NCI-H1436 treated with DMSO at 0.1 percent for 48 hours (cell line): ENCODE measurements at regions not wholly inside any gene's neighbourhood (a gene's known extent, or its start where the extent isn't known, plus 50 kb on each side); places are given as distances from the start of the nearest gene placed in this dataset.
"Not testable (repeated sequence)": the region's sequence is repeated elsewhere in the genome, so short reads cannot be mapped to it uniquely, and the experiment has no call there.

Source experiments
- DNase-seq: peaks from one replicate; lab custom pipeline; 2025; lab: John Stamatoyannopoulos, UW

DNA sequence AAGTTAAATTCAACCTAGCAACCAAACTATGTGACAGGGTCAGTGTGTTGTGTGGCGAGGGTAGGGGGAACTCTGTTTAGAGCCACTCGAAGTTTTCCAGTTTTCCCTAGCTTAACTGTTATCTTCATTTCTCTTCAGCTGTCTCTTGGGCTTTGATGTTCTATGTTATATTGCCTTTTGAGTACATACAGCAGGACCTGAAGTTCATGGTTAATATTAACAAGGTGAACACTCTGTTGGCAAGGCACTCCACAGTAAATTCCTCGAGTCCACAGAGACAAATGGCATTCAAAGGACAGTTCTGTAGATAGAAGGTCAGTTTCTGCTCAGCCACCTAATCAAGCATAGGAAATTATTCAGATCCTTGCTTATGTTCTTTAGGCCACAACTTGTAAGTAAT, 147.9 kb upstream of the DPH6 start:
- DNase-seq, result no peak

DNA sequence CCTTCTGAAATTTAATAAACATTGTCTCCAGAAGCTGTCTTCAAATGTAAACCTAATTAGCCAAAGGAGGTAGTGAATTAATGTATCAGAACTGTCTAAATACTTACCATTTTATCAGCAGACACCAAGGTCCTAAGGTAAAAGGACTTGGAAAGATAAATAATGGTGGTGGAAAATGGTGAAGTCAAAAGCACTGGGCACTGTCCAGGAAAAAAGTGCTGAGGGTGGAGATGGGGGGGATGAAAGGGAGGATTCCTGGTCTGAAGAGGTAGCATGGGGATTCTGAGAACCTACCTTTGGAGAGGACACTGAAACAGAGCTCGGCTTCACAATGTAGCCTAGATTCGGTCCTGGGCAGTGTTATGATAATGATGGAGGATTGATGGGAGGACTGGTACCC, 149.0 kb upstream of the DPH6 start:
- no peak for DNase-seq

DNA sequence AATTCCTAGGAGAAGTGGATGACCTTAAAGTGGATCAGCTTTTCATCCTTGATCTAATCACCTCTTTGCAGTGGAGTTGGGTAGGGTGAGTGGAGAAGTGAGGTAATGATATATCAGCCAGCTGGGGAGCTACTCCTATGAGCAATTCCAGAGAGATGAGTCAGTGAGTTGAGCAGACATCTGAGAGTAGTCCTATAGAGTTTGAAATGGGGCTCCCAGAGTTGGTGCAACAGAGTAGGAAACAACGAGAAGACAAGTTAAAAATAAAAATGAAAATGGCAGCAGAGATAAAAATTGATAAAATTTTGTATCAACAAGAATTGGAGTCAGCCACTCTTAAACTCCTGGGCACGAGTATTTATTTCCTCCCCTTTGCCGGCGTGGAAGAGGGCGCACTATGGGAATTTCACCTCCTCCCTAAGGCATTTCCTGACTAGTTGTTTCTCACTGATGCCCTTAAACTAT, 150.8 kb upstream of the DPH6 start:
- DNase-seq, result no peak

GRCh38 chr15:35697549-35698299, 151.8 kb upstream of the DPH6 start:
- DNase-seq, result no peak

DNA sequence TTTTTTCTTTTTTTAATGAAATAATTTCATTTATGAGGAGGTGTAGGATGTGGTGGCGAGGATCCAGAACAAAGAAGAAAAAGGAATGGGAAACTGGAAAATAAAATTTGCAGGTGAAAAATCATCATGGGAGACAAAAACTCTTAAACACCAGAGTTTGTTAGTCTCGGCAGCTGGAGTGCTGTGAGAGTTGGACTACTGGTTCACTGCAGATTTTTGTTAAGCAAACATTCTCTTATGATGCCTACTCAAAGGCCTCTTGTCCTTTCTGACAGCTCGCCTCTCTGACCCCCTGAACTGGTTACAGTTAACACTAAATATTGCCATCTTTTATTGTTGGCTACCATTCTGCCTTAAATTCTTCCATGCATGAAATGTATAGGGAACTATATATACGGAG, 152.4 kb upstream of the DPH6 start:
- no peak for DNase-seq

- peak; percentile 48 for DNase-seq
Observed at GRCh38 chr15:35698966-35699575, 153.1 kb upstream of the DPH6 start.

- DNase-seq, result not testable (repeated sequence)
Observed at GRCh38 chr15:35700091-35700593, 154.2 kb upstream of the DPH6 start.

DNA sequence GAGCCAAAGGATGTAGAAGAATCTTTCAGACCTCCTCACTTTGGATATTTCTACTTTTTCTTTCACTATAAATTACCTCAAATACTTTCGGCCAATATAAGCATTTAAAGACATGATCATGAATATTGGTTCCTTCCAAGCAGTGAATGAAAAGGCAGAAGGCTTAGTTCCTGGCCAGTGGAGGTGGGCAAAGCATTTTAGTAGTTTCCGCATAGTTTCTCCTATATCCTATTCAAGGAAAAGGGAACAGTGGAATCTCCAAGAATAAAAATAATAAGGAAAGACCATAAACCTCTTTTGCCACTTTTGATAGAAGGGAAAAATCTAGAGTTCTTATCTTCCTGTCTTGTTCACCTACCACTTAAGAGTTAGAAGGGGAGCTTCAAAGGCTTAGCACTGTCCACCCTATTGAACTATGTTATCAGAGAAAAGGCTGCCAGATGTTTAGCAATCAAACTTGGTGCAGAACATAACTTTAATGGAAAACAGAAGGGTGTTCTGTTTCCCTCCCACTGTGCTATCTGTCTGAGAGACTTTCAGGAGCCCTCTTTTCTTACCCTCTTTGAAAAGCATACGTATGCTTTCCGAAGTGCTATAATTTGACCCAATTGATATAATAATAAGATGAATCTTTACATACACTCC, 155.6 kb upstream of the DPH6 start:
- no peak for DNase-seq

DNA sequence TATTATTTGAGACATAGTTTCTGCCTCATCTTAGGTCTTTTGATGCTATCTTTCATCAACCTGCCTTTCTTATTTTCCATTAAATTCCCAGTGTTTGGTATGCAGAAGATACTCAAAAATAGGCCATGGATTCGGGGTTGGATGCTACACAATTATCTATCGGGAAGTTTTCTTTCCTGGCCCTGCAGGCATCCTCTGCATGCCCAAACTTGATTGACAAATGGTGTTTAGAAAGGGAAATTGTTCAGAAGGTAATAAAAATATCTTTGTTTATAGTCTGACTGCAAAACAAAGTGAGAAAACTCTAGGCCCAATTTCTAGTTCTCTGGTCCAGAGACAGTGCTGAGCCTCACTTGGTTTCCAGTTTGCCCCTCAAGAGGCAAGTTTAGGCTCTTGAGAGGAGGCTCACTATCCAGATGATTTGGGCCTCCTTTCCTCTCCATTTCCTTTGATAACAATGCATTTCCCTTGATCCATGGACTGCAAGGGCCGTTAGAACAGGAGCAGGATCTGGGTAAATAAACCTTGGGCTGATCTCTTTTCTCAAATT, 157.1 kb upstream of the DPH6 start:
- DNase-seq, result no peak

DNA sequence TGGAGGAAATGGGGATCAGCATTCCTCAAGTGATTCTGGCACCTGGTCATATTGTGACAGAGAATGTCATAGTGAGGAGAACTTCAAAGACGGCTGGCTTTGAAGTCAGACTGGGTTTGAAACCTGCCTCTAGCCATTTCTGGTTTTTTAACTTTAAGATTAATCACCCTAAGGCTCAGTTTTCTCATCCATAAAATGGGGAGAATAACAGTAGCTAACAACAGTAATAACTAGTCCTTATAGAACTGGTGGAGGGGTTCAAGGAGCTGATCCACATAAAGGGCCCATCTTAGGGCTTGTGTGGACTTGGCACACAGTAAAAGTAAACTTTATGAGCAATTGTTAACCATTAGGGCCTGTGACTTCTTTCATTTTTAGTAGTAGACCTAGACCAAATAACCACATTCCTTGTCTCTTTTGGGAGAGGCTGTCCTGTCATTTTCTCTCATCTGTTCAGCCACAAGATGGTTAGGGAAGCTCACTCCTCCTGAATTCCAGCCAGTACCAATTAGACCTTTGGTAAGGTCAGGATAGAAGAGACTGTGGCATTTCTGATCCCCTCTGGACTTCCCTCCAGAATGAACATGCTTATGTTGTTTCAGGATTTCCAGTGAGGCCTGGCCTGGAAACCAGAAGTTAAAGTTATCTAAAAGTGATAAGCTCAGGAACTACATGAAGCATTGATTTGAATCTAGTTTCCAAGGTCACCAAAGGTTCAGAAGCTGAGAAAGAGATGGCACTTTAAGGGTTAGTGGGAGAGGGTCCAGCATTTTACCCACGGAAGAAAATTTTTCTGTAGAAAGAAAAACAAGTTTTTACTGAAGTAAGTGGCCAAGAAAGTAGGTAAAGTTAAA, 159.3 kb upstream of the DPH6 start:
- no peak for DNase-seq

DNA sequence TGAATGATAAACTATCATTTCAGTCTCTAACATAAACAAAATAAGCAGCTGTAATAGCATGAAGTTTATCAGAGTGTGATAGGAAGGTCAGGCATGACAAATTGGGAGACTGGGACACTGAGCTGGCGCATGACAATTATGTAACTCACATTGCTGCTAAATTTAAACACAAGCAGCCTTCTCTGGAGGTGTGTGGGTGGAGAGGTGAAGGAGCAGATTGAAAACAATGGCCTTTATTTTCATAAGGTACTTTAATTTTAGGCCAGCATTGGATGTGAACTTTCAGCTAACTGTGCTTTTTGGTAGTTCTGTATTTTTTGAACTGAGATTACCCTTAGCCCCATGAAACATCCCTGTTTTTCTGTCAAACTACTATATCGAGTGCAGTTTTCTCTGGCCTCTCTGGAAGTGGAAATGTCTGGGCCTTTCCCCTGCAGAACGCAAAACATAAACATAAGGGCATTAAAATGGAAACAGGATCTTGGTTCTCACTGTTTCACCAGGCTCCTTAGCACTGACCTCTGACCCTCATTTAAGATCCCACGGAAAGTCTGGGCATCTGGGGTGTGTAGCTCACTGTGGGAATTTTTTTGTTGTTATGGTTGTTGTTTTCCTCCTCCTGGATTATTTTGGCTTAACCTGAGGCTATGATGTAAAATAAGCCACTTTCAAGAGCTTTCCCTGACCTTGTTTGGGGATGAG, 160.1 kb upstream of the DPH6 start:
- DNase-seq, result no peak

DNA sequence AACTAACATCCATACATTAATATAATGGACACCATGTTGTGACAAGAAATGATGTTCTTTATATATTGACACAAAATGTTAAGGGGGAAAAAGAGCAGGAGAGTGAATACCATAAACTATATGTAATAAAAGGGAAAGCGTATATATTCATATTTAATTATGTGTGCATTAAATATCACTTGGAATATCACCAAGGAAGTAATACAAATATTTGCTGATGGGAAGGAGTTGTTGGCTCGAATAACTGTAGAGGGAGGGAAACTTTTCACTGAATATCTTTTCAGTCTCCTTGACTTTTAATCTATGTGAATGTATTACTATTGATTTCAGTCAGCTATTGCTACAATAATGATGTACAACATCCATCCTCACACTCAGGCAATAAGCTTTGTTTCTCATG, 167.0 kb upstream of the DPH6 start:
- DNase-seq, result no peak

- DNase-seq, result no peak
Observed at GRCh38 chr15:35713733-35714132, 167.8 kb upstream of the DPH6 start.

DNA sequence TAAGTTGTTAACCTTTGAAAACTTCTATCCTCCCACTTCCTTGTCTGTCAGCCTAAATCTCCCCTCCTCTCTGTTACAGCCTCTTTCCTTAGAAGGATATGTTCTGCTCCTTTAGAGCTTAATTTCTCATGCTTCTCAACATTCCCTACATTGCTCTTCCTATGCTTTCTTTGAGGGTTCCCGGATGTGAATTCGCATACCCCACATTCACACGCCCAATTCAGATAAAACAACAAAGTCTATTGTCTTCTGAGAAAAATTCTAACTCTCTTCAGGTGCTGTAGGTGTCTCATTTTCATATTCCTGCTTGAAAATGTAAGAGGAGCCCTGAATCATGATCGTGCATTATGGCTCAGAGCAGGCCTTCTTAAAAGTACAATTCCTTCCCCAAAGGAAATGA, 171.8 kb upstream of the DPH6 start:
- DNase-seq, result no peak

GRCh38 chr15:35720019-35720418, 174.1 kb upstream of the DPH6 start:
- DNase-seq, result no peak

DNA sequence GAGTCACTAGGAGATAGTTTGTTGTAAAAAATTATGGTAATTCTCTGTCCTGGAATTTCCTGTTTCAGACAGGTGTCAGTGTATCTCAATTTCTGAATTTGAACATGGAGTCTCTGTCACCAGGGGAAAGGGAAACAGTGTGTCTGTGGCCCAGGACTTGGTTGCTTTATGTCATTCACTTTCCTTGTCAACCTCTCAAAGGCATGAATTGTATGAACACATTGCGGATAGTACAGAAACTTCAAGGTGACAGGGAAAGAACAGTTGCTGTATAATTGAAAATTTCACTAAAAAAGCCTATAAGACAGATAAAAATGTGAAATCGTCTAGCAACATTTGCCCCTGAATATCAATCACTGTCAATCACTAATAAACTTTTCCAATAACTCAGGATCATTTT, 175.0 kb upstream of the DPH6 start:
- no peak for DNase-seq

- no peak for DNase-seq
Observed at GRCh38 chr15:35721751-35722150, 175.8 kb upstream of the DPH6 start.

GRCh38 chr15:35722501-35722900, 176.5 kb upstream of the DPH6 start:
- no peak for DNase-seq

- DNase-seq, result no peak
Observed at GRCh38 chr15:35723120-35723847, 177.3 kb upstream of the DPH6 start.

- DNase-seq, result no peak
Observed at GRCh38 chr15:35723852-35724251, 177.9 kb upstream of the DPH6 start.

DNA sequence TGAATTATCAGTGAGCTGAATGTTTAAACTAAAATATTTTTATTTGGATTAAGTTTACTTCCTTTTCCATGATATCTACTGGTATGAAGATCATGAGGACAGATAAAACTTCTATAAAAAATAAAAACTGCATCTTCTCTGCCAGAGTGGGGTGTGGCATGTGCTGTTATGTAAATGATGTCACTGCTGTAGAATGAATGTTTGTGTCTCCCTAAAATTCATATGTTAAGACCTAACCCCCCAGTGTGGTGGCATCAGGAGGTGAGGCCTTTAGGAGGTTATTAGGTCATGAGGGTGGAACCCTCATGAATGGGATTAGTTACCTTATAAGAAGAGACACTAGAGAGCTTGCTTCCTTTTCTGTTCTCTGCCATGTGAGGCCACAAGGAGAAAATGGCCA, 178.7 kb upstream of the DPH6 start:
- no peak for DNase-seq
